ENCODE measurements at regions not wholly inside any gene's neighbourhood (a gene's known extent, or its start where the extent isn't known, plus 50 kb on each side); places are given as distances from the start of the nearest gene placed in this dataset.

DNA sequence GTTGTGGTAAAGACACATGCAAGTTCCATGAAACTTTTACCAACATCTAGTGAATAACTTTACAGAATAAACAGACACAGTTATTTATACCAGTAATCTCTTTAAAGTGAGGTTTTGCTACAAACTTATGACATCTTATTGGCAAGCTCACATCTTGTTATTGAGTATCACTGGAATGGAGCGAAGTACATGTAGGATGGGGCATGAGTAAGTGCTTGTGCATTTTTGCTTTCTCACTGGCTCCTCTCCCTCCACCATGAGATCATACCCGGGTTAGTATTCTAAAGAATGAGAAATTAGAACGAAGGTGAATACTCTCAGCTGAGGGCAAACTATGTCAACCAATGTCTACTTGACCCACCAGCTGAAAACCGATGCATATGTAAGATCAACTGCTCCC is 193.3 kb upstream of the ZNF717 start:
- Histone ChIP-seq H4K20me1 (ENCODE audit: insufficient read depth, low read length) (no peaks in the 10 kb centered on the region), H3K27me3 (ENCODE audit: insufficient read depth, low read length, poor library complexity) (no peaks in the 10 kb centered on the region), H3K9me3 (ENCODE audit: insufficient read depth, low read length, severe bottlenecking) (no peaks in the 10 kb centered on the region), H3K4me3 (ENCODE audit: low read depth in 1 of 2, low read length in 2 of 2) (no peak overlapping the region), H3K79me2 (ENCODE audit: insufficient read depth, low read length) (no peaks in the 10 kb centered on the region), H3K9ac (ENCODE audit: low read depth, low read length) (no peak overlapping the region), H3K4me2 (ENCODE audit: insufficient read depth, low read length) (no peak overlapping the region), H3K36me3 (ENCODE audit: insufficient read depth, low read length) (no peaks in the 10 kb centered on the region), H3K4me1 (ENCODE audit: insufficient read depth, low read length) (no peaks in the 10 kb centered on the region), H3K27ac (ENCODE audit: low read length) (no peak overlapping the region), H2AFZ (ENCODE audit: low read depth, low read length) (no peak overlapping the region)
- no peak for TF ChIP-seq EZH2 (IDR thresholded peaks at IDR 0.05; ENCODE audit: borderline replicate concordance, low read depth, low read length, severe bottlenecking)
- TF ChIP-seq, protein P1, sequence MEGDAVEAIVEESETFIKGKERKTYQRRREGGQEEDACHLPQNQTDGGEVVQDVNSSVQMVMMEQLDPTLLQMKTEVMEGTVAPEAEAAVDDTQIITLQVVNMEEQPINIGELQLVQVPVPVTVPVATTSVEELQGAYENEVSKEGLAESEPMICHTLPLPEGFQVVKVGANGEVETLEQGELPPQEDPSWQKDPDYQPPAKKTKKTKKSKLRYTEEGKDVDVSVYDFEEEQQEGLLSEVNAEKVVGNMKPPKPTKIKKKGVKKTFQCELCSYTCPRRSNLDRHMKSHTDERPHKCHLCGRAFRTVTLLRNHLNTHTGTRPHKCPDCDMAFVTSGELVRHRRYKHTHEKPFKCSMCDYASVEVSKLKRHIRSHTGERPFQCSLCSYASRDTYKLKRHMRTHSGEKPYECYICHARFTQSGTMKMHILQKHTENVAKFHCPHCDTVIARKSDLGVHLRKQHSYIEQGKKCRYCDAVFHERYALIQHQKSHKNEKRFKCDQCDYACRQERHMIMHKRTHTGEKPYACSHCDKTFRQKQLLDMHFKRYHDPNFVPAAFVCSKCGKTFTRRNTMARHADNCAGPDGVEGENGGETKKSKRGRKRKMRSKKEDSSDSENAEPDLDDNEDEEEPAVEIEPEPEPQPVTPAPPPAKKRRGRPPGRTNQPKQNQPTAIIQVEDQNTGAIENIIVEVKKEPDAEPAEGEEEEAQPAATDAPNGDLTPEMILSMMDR (IDR thresholded peaks at IDR 0.05; ENCODE audit: borderline replicate concordance, extremely low read depth, low read length, poor library complexity, severe bottlenecking) = no peak
- DNase-seq (no peak), ATAC-seq (ENCODE audit: insufficient read depth, low read depth) (no peak)

DNA sequence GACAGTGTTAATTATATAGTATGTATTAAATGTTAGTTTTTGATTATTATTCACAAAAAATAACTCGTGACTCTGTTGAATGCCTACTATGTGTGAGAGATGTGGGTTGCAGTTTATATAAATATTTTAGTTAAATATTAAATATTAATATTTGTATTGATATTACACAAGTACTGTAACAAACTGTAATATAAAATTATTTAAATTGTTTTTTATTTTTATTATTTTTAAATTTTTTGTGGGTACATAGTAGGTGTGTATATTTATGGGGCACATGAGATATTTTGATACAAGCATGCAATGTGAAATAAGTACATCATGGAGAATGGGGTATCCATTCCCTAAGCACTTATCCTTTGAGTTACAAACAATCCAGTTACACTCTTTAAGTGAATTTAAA is 196.1 kb upstream of the ZNF717 start:
- Histone ChIP-seq H3K27me3 (ENCODE audit: insufficient read depth, low read length, poor library complexity) (no peaks in the 10 kb centered on the region), H3K36me3 (ENCODE audit: insufficient read depth, low read length) (no peaks in the 10 kb centered on the region), H3K79me2 (ENCODE audit: insufficient read depth, low read length) (no peaks in the 10 kb centered on the region), H4K20me1 (ENCODE audit: insufficient read depth, low read length) (no peaks in the 10 kb centered on the region), H3K4me1 (ENCODE audit: insufficient read depth, low read length) (no peaks in the 10 kb centered on the region), H3K27ac (ENCODE audit: low read length) (no peak overlapping the region), H3K4me3 (ENCODE audit: low read depth in 1 of 2, low read length in 2 of 2) (no peak overlapping the region), H2AFZ (ENCODE audit: low read depth, low read length) (no peak overlapping the region), H3K9me3 (ENCODE audit: insufficient read depth, low read length, severe bottlenecking) (no peaks in the 10 kb centered on the region), H3K9ac (ENCODE audit: low read depth, low read length) (no peak overlapping the region), H3K4me2 (ENCODE audit: insufficient read depth, low read length) (no peak overlapping the region)
- DNase-seq = no peak
- TF ChIP-seq EZH2 (IDR thresholded peaks at IDR 0.05; ENCODE audit: borderline replicate concordance, low read depth, low read length, severe bottlenecking) = no peak
- TF ChIP-seq, protein P1 (IDR thresholded peaks at IDR 0.05; ENCODE audit: borderline replicate concordance, extremely low read depth, low read length, poor library complexity, severe bottlenecking) = no peak
- no peak for ATAC-seq (ENCODE audit: insufficient read depth, low read depth)

- Histone ChIP-seq H3K36me3 (ENCODE audit: insufficient read depth, low read length) (no peaks in the 10 kb centered on the region), H2AFZ (ENCODE audit: low read depth, low read length) (no peak overlapping the region), H3K4me1 (ENCODE audit: insufficient read depth, low read length) (no peaks in the 10 kb centered on the region), H3K4me3 (ENCODE audit: low read depth in 1 of 2, low read length in 2 of 2) (no peak overlapping the region), H3K79me2 (ENCODE audit: insufficient read depth, low read length) (no peaks in the 10 kb centered on the region), H3K9ac (ENCODE audit: low read depth, low read length) (no peak overlapping the region), H3K9me3 (ENCODE audit: insufficient read depth, low read length, severe bottlenecking) (no peaks in the 10 kb centered on the region), H3K27ac (ENCODE audit: low read length) (no peak overlapping the region), H3K4me2 (ENCODE audit: insufficient read depth, low read length) (no peak overlapping the region), H3K27me3 (ENCODE audit: insufficient read depth, low read length, poor library complexity) (no peaks in the 10 kb centered on the region), H4K20me1 (ENCODE audit: insufficient read depth, low read length) (no peaks in the 10 kb centered on the region)
- no peak for TF ChIP-seq EZH2 (IDR thresholded peaks at IDR 0.05; ENCODE audit: borderline replicate concordance, low read depth, low read length, severe bottlenecking)
- TF ChIP-seq, protein P1 (IDR thresholded peaks at IDR 0.05; ENCODE audit: borderline replicate concordance, extremely low read depth, low read length, poor library complexity, severe bottlenecking) = no peak
- DNase-seq (no peak), ATAC-seq (ENCODE audit: insufficient read depth, low read depth) (no peak)
Observed at GRCh38 chr3:75982151-75982550, 196.8 kb upstream of the ZNF717 start.

DNA sequence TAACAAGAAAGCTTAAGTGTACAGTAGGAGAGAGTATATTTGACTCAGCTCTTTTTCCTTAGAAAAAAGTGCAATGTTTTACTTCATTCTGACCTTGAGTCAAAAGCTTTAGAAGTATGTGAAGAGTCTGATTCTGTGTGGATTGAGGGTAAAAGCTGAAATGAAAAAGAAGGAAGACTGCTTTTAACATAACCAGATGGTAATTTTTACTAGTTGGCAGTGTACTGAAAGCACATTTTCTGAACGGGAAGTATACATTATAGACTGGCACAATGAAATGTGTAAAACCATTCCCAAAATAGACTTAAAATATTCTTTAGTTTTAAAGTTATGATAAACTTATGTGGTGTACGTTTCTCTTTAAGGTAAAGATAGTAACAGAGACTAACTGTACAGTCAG is 197.8 kb upstream of the ZNF717 start:
- Histone ChIP-seq H3K4me3 (ENCODE audit: low read depth in 1 of 2, low read length in 2 of 2) (no peak overlapping the region), H2AFZ (ENCODE audit: low read depth, low read length) (no peak overlapping the region), H3K79me2 (ENCODE audit: insufficient read depth, low read length) (no peaks in the 10 kb centered on the region), H3K27me3 (ENCODE audit: insufficient read depth, low read length, poor library complexity) (no peaks in the 10 kb centered on the region), H3K9me3 (ENCODE audit: insufficient read depth, low read length, severe bottlenecking) (no peaks in the 10 kb centered on the region), H3K4me2 (ENCODE audit: insufficient read depth, low read length) (no peak overlapping the region), H3K36me3 (ENCODE audit: insufficient read depth, low read length) (no peaks in the 10 kb centered on the region), H4K20me1 (ENCODE audit: insufficient read depth, low read length) (no peaks in the 10 kb centered on the region), H3K9ac (ENCODE audit: low read depth, low read length) (no peak overlapping the region), H3K4me1 (ENCODE audit: insufficient read depth, low read length) (no peaks in the 10 kb centered on the region), H3K27ac (ENCODE audit: low read length) (no peak overlapping the region)
- ATAC-seq (ENCODE audit: insufficient read depth, low read depth) (no peak), DNase-seq (no peak)
- TF ChIP-seq, protein P1 (IDR thresholded peaks at IDR 0.05; ENCODE audit: borderline replicate concordance, extremely low read depth, low read length, poor library complexity, severe bottlenecking) = no peak
- no peak for TF ChIP-seq EZH2 (IDR thresholded peaks at IDR 0.05; ENCODE audit: borderline replicate concordance, low read depth, low read length, severe bottlenecking)

Measured in DND-41 (cell line).